ENCODE measurements at regions not wholly inside any gene's neighbourhood (a gene's known extent, or its start where the extent isn't known, plus 50 kb on each side); places are given as distances from the start of the nearest gene placed in this dataset.

GRCh38 chr18:64398320-64398719 is 249.4 kb upstream of the LINC00305 start:
- ATAC-seq (no peak), DNase-seq (no peak)
- Histone ChIP-seq H3K36me3 (ENCODE audit: low read depth) (no peaks in the 10 kb centered on the region), H3K4me3 (no peak overlapping the region), H3K9me3 (no peaks in the 10 kb centered on the region), H3K4me1 (ENCODE audit: low read depth) (no peaks in the 10 kb centered on the region)
- TF ChIP-seq CTCF (IDR thresholded peaks at IDR 0.05): no peak
- intact Hi-C loops (cut with DNase I, micrococcal nuclease): no loop called here

- Histone ChIP-seq H3K36me3 (ENCODE audit: low read depth) (no peaks in the 10 kb centered on the region), H3K4me3 (no peak overlapping the region), H3K4me1 (ENCODE audit: low read depth) (no peaks in the 10 kb centered on the region), H3K9me3 (no peaks in the 10 kb centered on the region)
- no peak for ATAC-seq
- TF ChIP-seq CTCF (IDR thresholded peaks at IDR 0.05): no peak
- DNase-seq: no peak
- intact Hi-C loops (cut with DNase I, micrococcal nuclease): no loop called here
Measured at GRCh38 chr18:64392202-64392601, 243.3 kb upstream of the LINC00305 start.

- DNase-seq (no peak), ATAC-seq (no peak)
- no peak overlapping the region for H3K4me3 ChIP-seq
- H3K4me1 ChIP-seq (ENCODE audit: low read depth): no peaks in the 10 kb centered on the region
- intact Hi-C loops (cut with DNase I, micrococcal nuclease): no loop called here
- H3K36me3 ChIP-seq (ENCODE audit: low read depth): no peaks in the 10 kb centered on the region
- no peak for TF ChIP-seq CTCF (IDR thresholded peaks at IDR 0.05)
- H3K9me3 ChIP-seq: no peaks in the 10 kb centered on the region
Measured at GRCh38 chr18:64384101-64384500, 235.2 kb upstream of the LINC00305 start.

GRCh38 chr18:64380117-64380516 is 231.2 kb upstream of the LINC00305 start:
- intact Hi-C loops (cut with DNase I, micrococcal nuclease): no loop called here
- DNase-seq (no peak), ATAC-seq (no peak)
- no peak overlapping the region for H3K4me3 ChIP-seq
- H3K4me1 ChIP-seq (ENCODE audit: low read depth): no peaks in the 10 kb centered on the region
- H3K9me3 ChIP-seq: peaks cover 4% of the 10 kb centered on the region
- no peaks in the 10 kb centered on the region for H3K36me3 ChIP-seq (ENCODE audit: low read depth)
- no peak for TF ChIP-seq CTCF (IDR thresholded peaks at IDR 0.05)

DNA sequence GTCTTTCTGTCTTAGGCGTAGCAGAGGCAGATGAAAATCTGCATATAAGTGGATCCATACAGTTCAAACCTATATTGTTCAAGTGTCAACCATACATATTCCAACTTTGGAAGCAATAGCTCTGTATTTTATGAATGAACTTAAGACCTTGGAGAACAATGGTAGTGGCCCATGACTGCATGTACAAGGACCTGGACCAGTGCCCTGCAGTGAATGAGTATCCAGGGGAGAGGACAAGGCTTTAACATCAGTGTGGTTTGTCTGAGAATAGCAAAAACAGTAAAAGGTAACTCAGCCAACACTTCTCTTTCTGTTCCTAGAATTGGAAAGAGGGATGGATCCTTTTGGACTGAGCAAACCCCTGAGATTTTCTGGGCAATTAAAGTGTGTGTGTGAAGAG is 230.8 kb upstream of the LINC00305 start:
- DNase-seq: no peak

More for the DNA sequence above, 230.8 kb upstream of the LINC00305 start:
- intact Hi-C loops (cut with DNase I, micrococcal nuclease): no loop called here
- TF ChIP-seq CTCF (IDR thresholded peaks at IDR 0.05): no peak
- no peak for ATAC-seq
- Histone ChIP-seq H3K9me3 (peaks cover 5% of the 10 kb centered on the region), H3K36me3 (ENCODE audit: low read depth) (no peaks in the 10 kb centered on the region), H3K4me1 (ENCODE audit: low read depth) (no peaks in the 10 kb centered on the region), H3K4me3 (no peak overlapping the region)

All from mucosa of descending colon (tissue), 3 donors.